RWPE1 (cell line): ENCODE measurements at regions not wholly inside any gene's neighbourhood (a gene's known extent, or its start where the extent isn't known, plus 50 kb on each side); places are given as distances from the start of the nearest gene placed in this dataset.

Source experiments
- CTCF ChIA-PET: fragments of 350-600 bp; sonication (Branson Sonifier 250); formaldehyde crosslinking; extraction: SDS; loops from one replicate; lab custom pipeline; 2021; lab: Yijun Ruan, JAX
- POLR2A ChIA-PET: fragments of 400-600 bp; formaldehyde crosslinking; extraction: SDS; loops from one replicate; lab custom pipeline; 2020; ENCODE audit warnings: antibody characterized with exemption; ENCODE audit not compliant: low non-redundant PET; lab: Yijun Ruan, JAX
- DNase-seq: peaks from one replicate; pipeline ENCODE4 v3.0.0; 2012; ENCODE audit warnings: low spot score
- H3K27ac ChIP-seq: fragments of 450-650 bp; 2 replicates; pipeline ENCODE4 v1.5.1; 2017
- TF ChIP-seq, protein P1 (sequence below): fragments of 450-650 bp; conservative IDR thresholded peaks from 2 replicates; pipeline ENCODE4 v1.5.1; 2017; ENCODE audit warnings: low read depth, mild to moderate bottlenecking

GRCh38 chr3:117510396-117510795 lies 800.8 kb downstream of the TUSC7 start:
- DNase-seq: peak; percentile 4
- CTCF ChIA-PET: interaction anchor here (0.6 kb wide), 1 partner anchor 253 kb away, joined by 3 read pairs; no protein-coding TSS in a partner anchor
- TF ChIP-seq, protein P1, sequence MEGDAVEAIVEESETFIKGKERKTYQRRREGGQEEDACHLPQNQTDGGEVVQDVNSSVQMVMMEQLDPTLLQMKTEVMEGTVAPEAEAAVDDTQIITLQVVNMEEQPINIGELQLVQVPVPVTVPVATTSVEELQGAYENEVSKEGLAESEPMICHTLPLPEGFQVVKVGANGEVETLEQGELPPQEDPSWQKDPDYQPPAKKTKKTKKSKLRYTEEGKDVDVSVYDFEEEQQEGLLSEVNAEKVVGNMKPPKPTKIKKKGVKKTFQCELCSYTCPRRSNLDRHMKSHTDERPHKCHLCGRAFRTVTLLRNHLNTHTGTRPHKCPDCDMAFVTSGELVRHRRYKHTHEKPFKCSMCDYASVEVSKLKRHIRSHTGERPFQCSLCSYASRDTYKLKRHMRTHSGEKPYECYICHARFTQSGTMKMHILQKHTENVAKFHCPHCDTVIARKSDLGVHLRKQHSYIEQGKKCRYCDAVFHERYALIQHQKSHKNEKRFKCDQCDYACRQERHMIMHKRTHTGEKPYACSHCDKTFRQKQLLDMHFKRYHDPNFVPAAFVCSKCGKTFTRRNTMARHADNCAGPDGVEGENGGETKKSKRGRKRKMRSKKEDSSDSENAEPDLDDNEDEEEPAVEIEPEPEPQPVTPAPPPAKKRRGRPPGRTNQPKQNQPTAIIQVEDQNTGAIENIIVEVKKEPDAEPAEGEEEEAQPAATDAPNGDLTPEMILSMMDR: no peak
- POLR2A ChIA-PET: no interaction called here
- no peak overlapping the region for H3K27ac ChIP-seq

- no peak overlapping the region for H3K27ac ChIP-seq
- TF ChIP-seq, protein P1: no peak
- ChIA-PET POLR2A (no interaction called here), CTCF (no interaction called here)
- DNase-seq: no peak
Observed at GRCh38 chr3:117512975-117513374, 803.4 kb downstream of the TUSC7 start.

DNA sequence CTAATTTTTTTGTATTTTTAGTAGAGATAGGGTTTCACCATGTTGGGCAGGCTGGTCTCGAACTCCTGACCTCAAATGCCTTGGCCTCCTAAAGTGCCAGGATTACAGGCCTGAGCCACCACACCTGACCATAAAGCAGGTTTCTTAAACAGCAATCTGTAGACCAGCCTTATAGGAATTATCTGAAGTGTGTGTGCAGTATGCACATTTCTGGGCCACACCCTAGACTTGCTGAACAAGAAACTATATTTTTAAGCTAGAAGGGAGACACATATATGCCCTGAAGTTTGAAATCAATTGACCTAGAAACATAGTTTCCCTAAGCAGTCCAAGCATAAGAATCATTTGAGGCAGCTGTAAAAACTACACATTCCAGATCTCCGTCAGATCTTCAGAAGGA lies 805.7 kb downstream of the TUSC7 start:
- ChIA-PET CTCF (no interaction called here), POLR2A (no interaction called here)
- no peak for DNase-seq
- H3K27ac ChIP-seq: no peak overlapping the region
- TF ChIP-seq, protein P1: no peak

DNA sequence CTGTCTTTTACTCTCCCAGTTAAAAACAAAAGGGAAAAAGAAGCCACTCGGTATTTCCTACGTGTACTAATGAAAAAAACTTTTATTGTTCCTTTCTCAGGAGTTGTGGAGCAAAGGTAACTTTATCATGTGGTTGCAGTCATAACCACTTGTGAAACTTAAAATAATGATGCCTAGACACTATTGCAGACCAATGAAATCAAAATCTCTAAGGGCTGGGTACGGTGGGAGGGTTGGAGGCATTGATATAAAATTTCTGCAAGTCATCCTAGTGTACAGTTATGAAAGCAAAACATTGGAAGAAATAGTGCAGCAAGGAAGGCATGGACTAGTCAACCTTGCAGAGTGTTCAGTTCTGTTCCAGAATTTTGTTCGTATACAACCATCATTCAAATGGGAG lies 808.8 kb downstream of the TUSC7 start:
- TF ChIP-seq, protein P1: no peak
- ChIA-PET POLR2A (no interaction called here), CTCF (interaction anchor here (0.6 kb wide), 1 partner anchor 234 kb away, joined by 3 read pairs; no protein-coding TSS in a partner anchor)

GRCh38 chr3:117519776-117520175 lies 810.2 kb downstream of the TUSC7 start:
- ChIA-PET POLR2A (no interaction called here), CTCF (no interaction called here)
- TF ChIP-seq, protein P1: no peak
- DNase-seq: no peak
- H3K27ac ChIP-seq: no peak overlapping the region

More for the DNA sequence above, 808.8 kb downstream of the TUSC7 start:
- no peak for DNase-seq
- H3K27ac ChIP-seq: no peak overlapping the region

GRCh38 chr3:117520582-117520981 lies 811.0 kb downstream of the TUSC7 start:
- TF ChIP-seq, protein P1: no peak
- no peak for DNase-seq
- no peak overlapping the region for H3K27ac ChIP-seq
- ChIA-PET POLR2A (no interaction called here), CTCF (no interaction called here)
